Keratinocyte (primary cell): ENCODE measurements at regions not wholly inside any gene's neighbourhood (a gene's known extent, or its start where the extent isn't known, plus 50 kb on each side); places are given as distances from the start of the nearest gene placed in this dataset.

Experiments used
- DNase-seq: peaks from one replicate; pipeline ENCODE4 v3.0.0-alpha.2; 2011; ENCODE audit warnings: low read depth, missing footprints, low spot score
- FAIRE-seq: peaks from 2 replicates; lab custom pipeline; 2011; peaks lifted over from hg19 to GRCh38; lab: Jason Lieb, UNC
- H2AFZ ChIP-seq: 2 replicates; pipeline ENCODE4 v1.6.0; 2012; ENCODE audit warnings: low read length, control low read depth, inconsistent platforms; ENCODE audit not compliant: control insufficient read depth
- H3K27ac ChIP-seq: 2 replicates; pipeline ENCODE4 v1.5.1; 2011; ENCODE audit warnings: low read length; ENCODE audit not compliant: control insufficient read depth, insufficient read depth
- H3K27me3 ChIP-seq: 3 replicates; pipeline ENCODE4 v1.6.0; 2011; ENCODE audit warnings: low read length; ENCODE audit not compliant: control insufficient read depth, insufficient read depth; ENCODE audit errors: extremely low read depth
- H3K36me3 ChIP-seq, 2 experiments: 2 replicates in 1 of 2; 3 replicates in 1 of 2; pipeline ENCODE4 v1.5.1; 2011; ENCODE audit warnings: low read length in 2 of 2, mild to moderate bottlenecking in 1 of 2; ENCODE audit not compliant: control insufficient read depth in 2 of 2, insufficient read depth in 2 of 2; ENCODE audit errors: extremely low read depth in 1 of 2
- H3K4me1 ChIP-seq: 3 replicates; pipeline ENCODE4 v1.5.1; 2011; ENCODE audit warnings: low read length; ENCODE audit not compliant: control insufficient read depth, insufficient read depth; ENCODE audit errors: extremely low read depth
- H3K4me2 ChIP-seq: 3 replicates; pipeline ENCODE4 v1.6.0; 2011; ENCODE audit warnings: low read depth, low read length; ENCODE audit not compliant: control insufficient read depth, insufficient read depth; ENCODE audit errors: extremely low read depth
- H3K4me3 ChIP-seq, 3 experiments: fragments of 200-600 bp in 1 of 3; sonication (generic) in 1 of 3; 2 replicates in 2 of 3; 3 replicates in 1 of 3; pipeline ENCODE4 v1.5.1; 2011 to 2016; ENCODE audit warnings: low read length in 3 of 3, mild to moderate bottlenecking in 3 of 3, control low read depth in 2 of 3, inconsistent platforms in 1 of 3, low read depth in 1 of 3, mixed read lengths in 1 of 3, mixed run types in 1 of 3, moderate library complexity in 1 of 3; ENCODE audit not compliant: control insufficient read depth in 2 of 3, insufficient read depth in 2 of 3; ENCODE audit errors: extremely low read depth in 1 of 3
- H3K79me2 ChIP-seq: 2 replicates; pipeline ENCODE4 v1.6.0; 2012; ENCODE audit warnings: low read length; ENCODE audit not compliant: control insufficient read depth, insufficient read depth
- H3K9ac ChIP-seq: 3 replicates; pipeline ENCODE4 v1.6.0; 2011; ENCODE audit warnings: low read length; ENCODE audit not compliant: control insufficient read depth, insufficient read depth; ENCODE audit errors: extremely low read depth
- H3K9me1 ChIP-seq: 3 replicates; pipeline ENCODE4 v1.6.0; 2011; ENCODE audit warnings: low read length; ENCODE audit not compliant: control insufficient read depth, insufficient read depth; ENCODE audit errors: extremely low read depth
- H3K9me3 ChIP-seq: 2 replicates; pipeline ENCODE4 v1.5.1; 2012; ENCODE audit warnings: low read depth, low read length; ENCODE audit not compliant: control insufficient read depth
- H4K20me1 ChIP-seq: 3 replicates; pipeline ENCODE4 v1.6.0; 2011; ENCODE audit warnings: low read length; ENCODE audit not compliant: control insufficient read depth, insufficient read depth; ENCODE audit errors: extremely low read depth
- CTCF ChIP-seq, 3 experiments: IDR thresholded peaks in 1 of 3; conservative IDR thresholded peaks in 1 of 3; optimal IDR thresholded peaks in 1 of 3; 2 replicates in 2 of 3; 3 replicates in 1 of 3; pipeline versions ENCODE3 to v1.5.1; 2011; ENCODE audit warnings: low read length in 3 of 3, mild to moderate bottlenecking in 3 of 3, moderate library complexity in 2 of 3, control low read depth in 1 of 3, inconsistent platforms in 1 of 3; ENCODE audit not compliant: insufficient read depth in 2 of 3; ENCODE audit errors: extremely low read depth in 1 of 3
- EZH2 ChIP-seq: IDR thresholded peaks from one replicate; pipeline ENCODE4 v1.6.1; 2012; ENCODE audit warnings: inconsistent platforms, mild to moderate bottlenecking, low read length, moderate library complexity
- dilution Hi-C: fragments of 300-500 bp; cut with MboI; formaldehyde crosslinking; loops from one replicate; pipeline ENCODE4 v1.7.0; 2020; ENCODE audit warnings: low sequenced_read_pairs; ENCODE audit not compliant: extremely low pct_ligation_motif_present

- Histone ChIP-seq H3K27me3 (no peaks in the 10 kb centered on the region), H4K20me1 (no peaks in the 10 kb centered on the region), H3K27ac (no peak overlapping the region), H3K9me3 (no peaks in the 10 kb centered on the region), H3K4me3 (no peak overlapping the region), H3K4me1 (no peaks in the 10 kb centered on the region), H2AFZ (no peak overlapping the region), H3K36me3 (no peaks in the 10 kb centered on the region), H3K9me1 (no peaks in the 10 kb centered on the region), H3K9ac (no peak overlapping the region), H3K79me2 (no peaks in the 10 kb centered on the region), H3K4me2 (no peak overlapping the region)
- DNase-seq (no peak), FAIRE-seq (no peak)
- dilution Hi-C loops: no loop called here
- no peak for TF ChIP-seq CTCF (optimal IDR thresholded peaks at IDR 0.05 in 1 of 3, IDR thresholded peaks at IDR 0.05 in 1 of 3, conservative IDR thresholded peaks at IDR 0.05 in 1 of 3; ENCODE audit: extremely low read depth in 1 of 3, insufficient read depth in 2 of 3, low read length in 3 of 3)
- TF ChIP-seq EZH2: no peak
Measured at GRCh38 chr9:73527521-73527920, 375.9 kb downstream of the ANXA1 start.

- DNase-seq (no peak), FAIRE-seq (no peak)
- Histone ChIP-seq H3K4me1 (no peaks in the 10 kb centered on the region), H3K9ac (no peak overlapping the region), H3K9me1 (no peaks in the 10 kb centered on the region), H3K4me3 (no peak overlapping the region), H4K20me1 (no peaks in the 10 kb centered on the region), H2AFZ (no peak overlapping the region), H3K4me2 (no peak overlapping the region), H3K79me2 (no peaks in the 10 kb centered on the region), H3K27ac (no peak overlapping the region), H3K9me3 (no peaks in the 10 kb centered on the region), H3K27me3 (no peaks in the 10 kb centered on the region), H3K36me3 (no peaks in the 10 kb centered on the region)
- dilution Hi-C loops: no loop called here
- TF ChIP-seq EZH2: no peak
- no peak for TF ChIP-seq CTCF (optimal IDR thresholded peaks at IDR 0.05 in 1 of 3, IDR thresholded peaks at IDR 0.05 in 1 of 3, conservative IDR thresholded peaks at IDR 0.05 in 1 of 3; ENCODE audit: extremely low read depth in 1 of 3, insufficient read depth in 2 of 3, low read length in 3 of 3)
Measured at GRCh38 chr9:73528926-73529325, 377.3 kb downstream of the ANXA1 start.
